Esophagus squamous epithelium (tissue), 4 donors: ENCODE measurements at regions not wholly inside any gene's neighbourhood (a gene's known extent, or its start where the extent isn't known, plus 50 kb on each side); places are given as distances from the start of the nearest gene placed in this dataset.

ENCODE experiments used
- POLR2A ChIP-seq, 4 donors: fragments of 450-650 bp; IDR thresholded peaks; one replicate each; pipeline ENCODE4 v1.6.1; 2017; ENCODE audit warnings: antibody characterized with exemption in 4 of 4, mild to moderate bottlenecking in 4 of 4, moderate library complexity in 3 of 4
- TF ChIP-seq, protein P1 (sequence below), 6 experiments: fragments of 450-650 bp in 4 of 6; fragments of 200-600 bp in 2 of 6; sonication (generic) in 2 of 6; IDR thresholded peaks; one replicate each; pipeline ENCODE4 v1.5.1; 2016 to 2019; ENCODE audit warnings: antibody characterized with exemption in 6 of 6, mild to moderate bottlenecking in 4 of 6, moderate library complexity in 4 of 6

DNA sequence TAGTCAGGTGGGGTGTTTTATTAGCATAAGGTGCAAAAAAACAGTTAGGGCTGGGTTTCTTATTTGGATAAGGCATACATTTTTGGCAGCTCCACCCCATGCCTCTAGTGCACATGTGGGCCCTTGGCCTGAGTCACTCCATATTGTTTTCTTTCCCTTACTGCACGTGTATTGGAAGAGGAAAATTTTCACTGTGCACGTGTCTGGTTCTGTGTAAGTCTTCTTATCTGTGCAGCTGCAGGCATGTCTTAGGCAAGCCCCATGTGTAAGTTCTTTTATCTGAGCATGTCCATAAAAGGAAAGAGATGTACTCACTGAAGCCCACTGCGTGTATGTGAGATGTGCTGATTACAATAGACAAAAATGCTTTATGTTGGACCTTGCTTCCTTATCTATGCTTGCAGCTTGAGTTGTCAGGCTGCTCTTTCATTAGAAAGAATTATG, 540.3 kb upstream of the IGFBP3 start:
- TF ChIP-seq, protein P1, sequence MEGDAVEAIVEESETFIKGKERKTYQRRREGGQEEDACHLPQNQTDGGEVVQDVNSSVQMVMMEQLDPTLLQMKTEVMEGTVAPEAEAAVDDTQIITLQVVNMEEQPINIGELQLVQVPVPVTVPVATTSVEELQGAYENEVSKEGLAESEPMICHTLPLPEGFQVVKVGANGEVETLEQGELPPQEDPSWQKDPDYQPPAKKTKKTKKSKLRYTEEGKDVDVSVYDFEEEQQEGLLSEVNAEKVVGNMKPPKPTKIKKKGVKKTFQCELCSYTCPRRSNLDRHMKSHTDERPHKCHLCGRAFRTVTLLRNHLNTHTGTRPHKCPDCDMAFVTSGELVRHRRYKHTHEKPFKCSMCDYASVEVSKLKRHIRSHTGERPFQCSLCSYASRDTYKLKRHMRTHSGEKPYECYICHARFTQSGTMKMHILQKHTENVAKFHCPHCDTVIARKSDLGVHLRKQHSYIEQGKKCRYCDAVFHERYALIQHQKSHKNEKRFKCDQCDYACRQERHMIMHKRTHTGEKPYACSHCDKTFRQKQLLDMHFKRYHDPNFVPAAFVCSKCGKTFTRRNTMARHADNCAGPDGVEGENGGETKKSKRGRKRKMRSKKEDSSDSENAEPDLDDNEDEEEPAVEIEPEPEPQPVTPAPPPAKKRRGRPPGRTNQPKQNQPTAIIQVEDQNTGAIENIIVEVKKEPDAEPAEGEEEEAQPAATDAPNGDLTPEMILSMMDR (IDR thresholded peaks at IDR 0.05) = no peak
- TF ChIP-seq POLR2A (IDR thresholded peaks at IDR 0.05) = no peak
